H9 (cell line): ENCODE measurements at regions not wholly inside any gene's neighbourhood (a gene's known extent, or its start where the extent isn't known, plus 50 kb on each side); places are given as distances from the start of the nearest gene placed in this dataset.

Experiments used
- DNase-seq: peaks from one replicate; pipeline ENCODE4 v3.0.0-alpha.2; 2017
- H2AFZ ChIP-seq: one replicate; pipeline ENCODE4 v1.6.1; 2013; ENCODE audit warnings: mild to moderate bottlenecking, low read length, control low read depth, moderate library complexity
- H2AK5ac ChIP-seq: 2 replicates; pipeline ENCODE4 v1.6.1; 2013; ENCODE audit warnings: low read length, control low read depth, mixed read lengths; ENCODE audit not compliant: insufficient read length
- H2BK120ac ChIP-seq: one replicate; pipeline ENCODE4 v1.6.1; 2013; ENCODE audit warnings: low read depth, mild to moderate bottlenecking, low read length, control low read depth, inconsistent platforms; ENCODE audit not compliant: poor library complexity, severe bottlenecking
- H2BK12ac ChIP-seq: 2 replicates; pipeline ENCODE4 v1.6.1; 2013; ENCODE audit warnings: low read length, control low read depth, mixed read lengths, low read depth; ENCODE audit not compliant: insufficient read length
- H2BK15ac ChIP-seq: 2 replicates; pipeline ENCODE4 v1.6.1; 2013; ENCODE audit warnings: low read depth, low read length, control low read depth
- H2BK20ac ChIP-seq: one replicate; pipeline ENCODE4 v1.6.1; 2013; ENCODE audit warnings: low read depth, mild to moderate bottlenecking, low read length, control low read depth, inconsistent platforms; ENCODE audit not compliant: poor library complexity, severe bottlenecking
- H2BK5ac ChIP-seq: 2 replicates; pipeline ENCODE4 v1.6.1; 2013; ENCODE audit warnings: low read length, control low read depth, mixed read lengths; ENCODE audit not compliant: insufficient read length
- H3K14ac ChIP-seq: 2 replicates; pipeline ENCODE4 v1.6.1; 2013; ENCODE audit warnings: low read length, control low read depth; ENCODE audit not compliant: insufficient read depth
- H3K18ac ChIP-seq: 2 replicates; pipeline ENCODE4 v1.6.1; 2013; ENCODE audit warnings: low read depth, mild to moderate bottlenecking, mixed read lengths, low read length, control low read depth; ENCODE audit not compliant: insufficient read length
- H3K23ac ChIP-seq: 2 replicates; pipeline ENCODE4 v1.6.1; 2013; ENCODE audit warnings: low read length, control low read depth, mixed read lengths, low read depth; ENCODE audit not compliant: insufficient read length
- H3K23me2 ChIP-seq: 2 replicates; pipeline ENCODE4 v1.6.1; 2013; ENCODE audit warnings: low read depth, mild to moderate bottlenecking, mixed read lengths, low read length, control low read depth; ENCODE audit not compliant: insufficient read length, poor library complexity, severe bottlenecking
- H3K27ac ChIP-seq: 2 replicates; pipeline ENCODE4 v1.5.1; 2013; ENCODE audit warnings: low read length, control low read depth, mixed read lengths, low read depth; ENCODE audit not compliant: insufficient read length
- H3K27me3 ChIP-seq: 2 replicates; pipeline ENCODE4 v1.6.1; 2013; ENCODE audit warnings: low read length, control low read depth, inconsistent platforms; ENCODE audit not compliant: insufficient read depth
- H3K4ac ChIP-seq: 2 replicates; pipeline ENCODE4 v1.6.1; 2013; ENCODE audit warnings: low read depth, mild to moderate bottlenecking, control low read depth, inconsistent platforms, low read length, moderate library complexity
- H3K4me1 ChIP-seq: 2 replicates; pipeline ENCODE4 v1.6.1; 2013; ENCODE audit warnings: low read length, control low read depth, inconsistent platforms; ENCODE audit not compliant: insufficient read depth
- H3K4me2 ChIP-seq: 2 replicates; pipeline ENCODE4 v1.6.1; 2013; ENCODE audit warnings: low read length, control low read depth, mixed read lengths; ENCODE audit not compliant: insufficient read length, insufficient read depth
- H3K56ac ChIP-seq: 2 replicates; pipeline ENCODE4 v1.6.1; 2013; ENCODE audit warnings: low read depth, mild to moderate bottlenecking, mixed read lengths, low read length, control low read depth; ENCODE audit not compliant: insufficient read length
- H3K79me1 ChIP-seq: 2 replicates; pipeline ENCODE4 v1.6.1; 2013; ENCODE audit warnings: low read depth, mild to moderate bottlenecking, moderate library complexity, low read length, control low read depth, inconsistent platforms; ENCODE audit not compliant: insufficient read depth, poor library complexity, severe bottlenecking
- H3K79me2 ChIP-seq: 2 replicates; pipeline ENCODE4 v1.6.1; 2013; ENCODE audit warnings: low read length, control low read depth, inconsistent platforms; ENCODE audit not compliant: insufficient read depth
- H3K9ac ChIP-seq: 2 replicates; pipeline ENCODE4 v1.6.1; 2013; ENCODE audit warnings: low read length, control low read depth, mixed read lengths; ENCODE audit not compliant: insufficient read length; ENCODE audit errors: extremely low read depth
- H3K9me3 ChIP-seq: one replicate; pipeline ENCODE4 v1.6.1; 2013; ENCODE audit warnings: low read depth, low read length, inconsistent platforms; ENCODE audit not compliant: control insufficient read depth
- H3T11ph ChIP-seq: one replicate; pipeline ENCODE4 v1.6.1; 2013; ENCODE audit warnings: mild to moderate bottlenecking, low read length, control low read depth, inconsistent platforms
- H4K20me1 ChIP-seq: one replicate; pipeline ENCODE4 v1.6.1; 2013; ENCODE audit not compliant: control insufficient read depth, insufficient read length, insufficient read depth
- H4K5ac ChIP-seq: 2 replicates; pipeline ENCODE4 v1.6.1; 2013; ENCODE audit warnings: low read depth, mild to moderate bottlenecking, mixed read lengths, low read length, control low read depth; ENCODE audit not compliant: insufficient read length
- H4K8ac ChIP-seq: replicated peaks from 2 replicates; pipeline ENCODE4 v1.6.1; 2013; ENCODE audit warnings: low read length, control low read depth, mixed read lengths, low read depth; ENCODE audit not compliant: insufficient read length
- H4K91ac ChIP-seq: 2 replicates; pipeline ENCODE4 v1.6.1; 2013; ENCODE audit warnings: low read depth, mild to moderate bottlenecking, moderate library complexity, mixed read lengths, low read length, control low read depth; ENCODE audit not compliant: insufficient read length
- H3K27ac Mint-ChIP-seq, 3 experiments: 2 replicates in 2 of 3; 3 replicates in 1 of 3; pipeline ENCODE4 v1.8.0; 2020 to 2021; ENCODE audit warnings: mixed read lengths in 3 of 3, mild to moderate bottlenecking in 1 of 3, moderate library complexity in 1 of 3
- H3K27me3 Mint-ChIP-seq: 2 replicates; pipeline ENCODE4 v1.8.0; 2021; ENCODE audit warnings: low read depth, mild to moderate bottlenecking, moderate library complexity, mixed read lengths
- H3K36me3 Mint-ChIP-seq, 3 experiments: 2 replicates in 2 of 3; 3 replicates in 1 of 3; pipeline ENCODE4 v1.8.0; 2020 to 2021; ENCODE audit warnings: low read depth in 3 of 3, mixed read lengths in 3 of 3; ENCODE audit not compliant: insufficient read depth in 1 of 3
- H3K4me1 Mint-ChIP-seq, 2 experiments: 2 replicates each; pipeline ENCODE4 v1.8.0; 2020; ENCODE audit warnings: mixed read lengths in 2 of 2
- H3K4me3 Mint-ChIP-seq, 2 experiments: 2 replicates in 1 of 2; 3 replicates in 1 of 2; pipeline ENCODE4 v1.8.0; 2020 to 2021; ENCODE audit warnings: mild to moderate bottlenecking in 2 of 2, mixed read lengths in 2 of 2, moderate library complexity in 1 of 2
- H3K9me3 Mint-ChIP-seq, 2 experiments: 2 replicates in 1 of 2; 3 replicates in 1 of 2; pipeline ENCODE4 v1.8.0; 2020; ENCODE audit warnings: mild to moderate bottlenecking in 2 of 2, mixed read lengths in 2 of 2, moderate library complexity in 1 of 2
- CTCF ChIP-seq: fragments of 200-600 bp; sonication (generic); conservative IDR thresholded peaks from 3 replicates; pipeline ENCODE4 v1.8.0; 2021; ENCODE audit warnings: antibody characterized with exemption, mild to moderate bottlenecking
- WGBS: extraction: QIAGEN DNeasy Blood & Tissue Kit; methylation state at CpG from one replicate; pipeline ENCODE4 v1.1.7; 2013; ENCODE audit warnings: missing lambda C conversion rate, low lambda C conversion rate, mixed read lengths; ENCODE audit not compliant: insufficient read length; ENCODE audit errors: extremely low coverage; 5-methylcytosine and 5-hydroxymethylcytosine counted together

GRCh38 chr14:46087604-46088003 lies 564.0 kb downstream of the RPL10L start:
- peaks cover 0 to 11% (median 4%) of the 10 kb centered on the region in 3 experiments; a peak in 4 of 7 replicates for H3K36me3 Mint-ChIP-seq

More at GRCh38 chr14:46087604-46088003, 564.0 kb downstream of the RPL10L start:
- Histone ChIP-seq H3K9me3 (no peaks in the 10 kb centered on the region), H2AK5ac (no peak overlapping the region), H3K79me2 (no peaks in the 10 kb centered on the region), H3K4me1 (no peaks in the 10 kb centered on the region), H4K8ac (no peak overlapping the region), H2BK20ac (no peak overlapping the region), H3K27ac (no peak overlapping the region), H2AFZ (no peak overlapping the region), H3K4ac (no peak overlapping the region), H4K20me1 (no peaks in the 10 kb centered on the region), H3K4me2 (no peak overlapping the region), H3K79me1 (no peaks in the 10 kb centered on the region), H2BK15ac (no peak overlapping the region), H3K9ac (no peak overlapping the region), H4K91ac (no peak overlapping the region), H2BK5ac (no peak overlapping the region), H2BK120ac (no peak overlapping the region), H3K18ac (no peak overlapping the region), H3K56ac (no peak overlapping the region), H3K27me3 (no peaks in the 10 kb centered on the region), H3T11ph (no peak overlapping the region), H3K23ac (no peak overlapping the region), H2BK12ac (no peak overlapping the region), H4K5ac (no peak overlapping the region), H3K23me2 (no peaks in the 10 kb centered on the region), H3K14ac (no peak overlapping the region)
- no CpG with 5 or more reads among the region's 2 CpGs for WGBS
- H3K27ac Mint-ChIP-seq: no peak overlapping the region
- DNase-seq: no peak
- no peak for TF ChIP-seq CTCF
- peaks cover 6% of the 10 kb centered on the region in 2 experiments; a peak in 4 of 5 replicates for H3K9me3 Mint-ChIP-seq
- peaks cover 0 to 4% of the 10 kb centered on the region in 2 experiments; a peak in 2 of 4 replicates for H3K4me1 Mint-ChIP-seq
- H3K27me3 Mint-ChIP-seq: no peaks in the 10 kb centered on the region
- H3K4me3 Mint-ChIP-seq: no peak overlapping the region
